PC-3 (cell line): ENCODE measurements at regions not wholly inside any gene's neighbourhood (a gene's known extent, or its start where the extent isn't known, plus 50 kb on each side); places are given as distances from the start of the nearest gene placed in this dataset.

Source experiments
- EZH2 ChIP-seq: fragments of 300-600 bp; sonication (generic); IDR thresholded peaks from one replicate; pipeline ENCODE4 v1.6.1; 2017; ENCODE audit warnings: antibody characterized with exemption, mild to moderate bottlenecking, low read length; ENCODE audit not compliant: unreplicated experiment
- TF ChIP-seq, protein P1 (sequence below): fragments of 300-600 bp; sonication (generic); conservative IDR thresholded peaks from 2 replicates; pipeline ENCODE4 v1.5.1; 2017; ENCODE audit warnings: antibody characterized with exemption, low read depth, mild to moderate bottlenecking, low read length

- TF ChIP-seq, protein P1, sequence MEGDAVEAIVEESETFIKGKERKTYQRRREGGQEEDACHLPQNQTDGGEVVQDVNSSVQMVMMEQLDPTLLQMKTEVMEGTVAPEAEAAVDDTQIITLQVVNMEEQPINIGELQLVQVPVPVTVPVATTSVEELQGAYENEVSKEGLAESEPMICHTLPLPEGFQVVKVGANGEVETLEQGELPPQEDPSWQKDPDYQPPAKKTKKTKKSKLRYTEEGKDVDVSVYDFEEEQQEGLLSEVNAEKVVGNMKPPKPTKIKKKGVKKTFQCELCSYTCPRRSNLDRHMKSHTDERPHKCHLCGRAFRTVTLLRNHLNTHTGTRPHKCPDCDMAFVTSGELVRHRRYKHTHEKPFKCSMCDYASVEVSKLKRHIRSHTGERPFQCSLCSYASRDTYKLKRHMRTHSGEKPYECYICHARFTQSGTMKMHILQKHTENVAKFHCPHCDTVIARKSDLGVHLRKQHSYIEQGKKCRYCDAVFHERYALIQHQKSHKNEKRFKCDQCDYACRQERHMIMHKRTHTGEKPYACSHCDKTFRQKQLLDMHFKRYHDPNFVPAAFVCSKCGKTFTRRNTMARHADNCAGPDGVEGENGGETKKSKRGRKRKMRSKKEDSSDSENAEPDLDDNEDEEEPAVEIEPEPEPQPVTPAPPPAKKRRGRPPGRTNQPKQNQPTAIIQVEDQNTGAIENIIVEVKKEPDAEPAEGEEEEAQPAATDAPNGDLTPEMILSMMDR, result no peak
- TF ChIP-seq EZH2, result no peak
Measured at GRCh38 chr11:11141065-11141464, 212.0 kb downstream of the CSNK2A3 start.
